CD4-positive, alpha-beta T cell (primary cell): ENCODE measurements at regions not wholly inside any gene's neighbourhood (a gene's known extent, or its start where the extent isn't known, plus 50 kb on each side); places are given as distances from the start of the nearest gene placed in this dataset.

Experiments
- ATAC-seq: fragments of 200-7000 bp; cut with Tn5 transposase; one replicate; pipeline ENCODE4 v1.10.0; 2022; ENCODE audit warnings: mild to moderate bottlenecking; ENCODE audit not compliant: poor library complexity
- CTCF ChIA-PET: fragments of 350-600 bp; sonication (Branson Sonifier 250); formaldehyde crosslinking; loops from one replicate; lab custom pipeline; 2021; ENCODE audit warnings: antibody characterized with exemption, inconsistent platforms; lab: Charles Lee
- POLR2A ChIA-PET: fragments of 350-600 bp; sonication (Branson Sonifier 250); formaldehyde crosslinking; loops from one replicate; lab custom pipeline; 2021; ENCODE audit warnings: antibody characterized with exemption, inconsistent platforms; lab: Charles Lee
- DNase-seq, 14 experiments: peaks; one replicate each; pipeline ENCODE4 v3.0.0-alpha.2; 2013 to 2020; ENCODE audit warnings: mixed read lengths in 2 of 14
- H3K27ac ChIP-seq, 2 donors: one replicate each; pipeline versions ENCODE4 v1.5.1 to v1.7.0; 2013; ENCODE audit warnings: low read length in 2 of 2, low read depth in 1 of 2, mild to moderate bottlenecking in 1 of 2
- H3K27me3 ChIP-seq, 2 experiments: 1 replicate in 1 of 2; 2 replicates in 1 of 2; pipeline versions ENCODE4 v1.6.1 to v1.7.0; 2013; ENCODE audit warnings: low read length in 2 of 2, control low read depth in 1 of 2, mild to moderate bottlenecking in 1 of 2, moderate library complexity in 1 of 2; ENCODE audit not compliant: insufficient read depth in 2 of 2, control insufficient read depth in 1 of 2
- H3K36me3 ChIP-seq: one replicate; pipeline ENCODE4 v1.6.1; 2013; ENCODE audit warnings: low read length, control low read depth; ENCODE audit not compliant: insufficient read depth
- H3K4me1 ChIP-seq: one replicate; pipeline ENCODE4 v1.6.1; 2013; ENCODE audit warnings: low read length, control low read depth; ENCODE audit not compliant: insufficient read depth
- H3K4me3 ChIP-seq: one replicate; pipeline ENCODE4 v1.5.1; 2013; ENCODE audit warnings: mild to moderate bottlenecking, low read length, moderate library complexity
- H3K9me3 ChIP-seq, 2 experiments: 1 replicate in 1 of 2; 2 replicates in 1 of 2; pipeline versions ENCODE4 v1.6.1 to v1.7.0; 2013; ENCODE audit warnings: low read length in 2 of 2, mild to moderate bottlenecking in 2 of 2, control low read depth in 1 of 2, moderate library complexity in 1 of 2; ENCODE audit not compliant: control insufficient read depth in 1 of 2, insufficient read depth in 1 of 2
- H3K27ac Mint-ChIP-seq: one replicate; pipeline ENCODE4 v1.8.0; 2020; ENCODE audit warnings: mixed read lengths
- H3K27me3 Mint-ChIP-seq: one replicate; pipeline ENCODE4 v1.8.0; 2021; ENCODE audit warnings: mixed read lengths
- H3K36me3 Mint-ChIP-seq: one replicate; pipeline ENCODE4 v1.8.0; 2021; ENCODE audit warnings: low read depth, mixed read lengths
- H3K4me1 Mint-ChIP-seq: one replicate; pipeline ENCODE4 v1.8.0; 2021; ENCODE audit warnings: low read depth, mixed read lengths
- H3K4me3 Mint-ChIP-seq: one replicate; pipeline ENCODE4 v1.8.0; 2020; ENCODE audit warnings: mild to moderate bottlenecking, mixed read lengths
- H3K9me3 Mint-ChIP-seq: one replicate; pipeline ENCODE4 v1.8.0; 2020; ENCODE audit warnings: mixed read lengths
- CTCF ChIP-seq: fragments of 200-600 bp; IDR thresholded peaks from one replicate; pipeline ENCODE4 v1.8.0; 2022; ENCODE audit warnings: antibody characterized with exemption, mild to moderate bottlenecking
- intact Hi-C, 2 experiments: fragments of 100-400 bp; cut with DNase I in 1 of 2; cut with micrococcal nuclease in 1 of 2; formaldehyde crosslinking; loops; one replicate each; pipeline versions ENCODE4 v1.15.1 to v1.9.0; 2023 to 2025; cut with DNase I, micrococcal nuclease

- no peaks in the 10 kb centered on the region for H3K9me3 ChIP-seq
- H3K36me3 ChIP-seq, result no peaks in the 10 kb centered on the region
- intact Hi-C loops, result no loop called here
- ChIA-PET CTCF (no interaction called here), POLR2A (no interaction called here)
- no peaks in the 10 kb centered on the region for H3K27me3 ChIP-seq
- H3K27ac ChIP-seq, result no peak overlapping the region
- H3K27me3 Mint-ChIP-seq, result no peaks in the 10 kb centered on the region
- no peaks in the 10 kb centered on the region for H3K4me1 ChIP-seq
- no peak overlapping the region for H3K27ac Mint-ChIP-seq
- H3K4me3 Mint-ChIP-seq, result no peak overlapping the region
- no peak for DNase-seq
- H3K9me3 Mint-ChIP-seq, result no peaks in the 10 kb centered on the region
- H3K4me1 Mint-ChIP-seq, result no peaks in the 10 kb centered on the region
- no peak for ATAC-seq
- no peak for TF ChIP-seq CTCF
- no peak overlapping the region for H3K4me3 ChIP-seq
- peaks cover 8% of the 10 kb centered on the region for H3K36me3 Mint-ChIP-seq
Measured at GRCh38 chr21:28641731-28642130, 350.9 kb downstream of the LTN1 start.

GRCh38 chr21:28640326-28640725 is 352.4 kb downstream of the LTN1 start:
- no peaks in the 10 kb centered on the region for H3K4me1 ChIP-seq
- intact Hi-C loops, result no loop called here
- H3K36me3 ChIP-seq, result no peaks in the 10 kb centered on the region
- H3K36me3 Mint-ChIP-seq, result peaks cover 8% of the 10 kb centered on the region
- H3K9me3 ChIP-seq, result no peaks in the 10 kb centered on the region
- ChIA-PET POLR2A (no interaction called here), CTCF (no interaction called here)
- TF ChIP-seq CTCF, result no peak
- no peak overlapping the region for H3K4me3 ChIP-seq
- no peaks in the 10 kb centered on the region for H3K4me1 Mint-ChIP-seq
- no peaks in the 10 kb centered on the region for H3K27me3 ChIP-seq
- no peak for DNase-seq
- no peak overlapping the region for H3K27ac ChIP-seq
- no peak for ATAC-seq
- H3K27me3 Mint-ChIP-seq, result no peaks in the 10 kb centered on the region
- H3K27ac Mint-ChIP-seq, result no peak overlapping the region
- H3K4me3 Mint-ChIP-seq, result no peak overlapping the region
- H3K9me3 Mint-ChIP-seq, result no peaks in the 10 kb centered on the region

- intact Hi-C loops, result no loop called here
- ATAC-seq, result no peak
- CTCF ChIA-PET, result no interaction called here
- Histone ChIP-seq H3K27me3 (no peaks in the 10 kb centered on the region), H3K4me3 (no peak overlapping the region), H3K36me3 (no peaks in the 10 kb centered on the region), H3K27ac (no peak overlapping the region), H3K9me3 (no peaks in the 10 kb centered on the region), H3K4me1 (no peaks in the 10 kb centered on the region)
- Mint-ChIP-seq H3K4me3 (no peak overlapping the region), H3K36me3 (peaks cover 8% of the 10 kb centered on the region), H3K4me1 (no peaks in the 10 kb centered on the region), H3K27ac (no peak overlapping the region), H3K27me3 (no peaks in the 10 kb centered on the region), H3K9me3 (no peaks in the 10 kb centered on the region)
- no peak for DNase-seq
- TF ChIP-seq CTCF, result no peak
- POLR2A ChIA-PET, result no interaction called here
Measured at GRCh38 chr21:28639737-28640136, 352.9 kb downstream of the LTN1 start.
